NCI-H187 (cell line): ENCODE measurements at regions not wholly inside any gene's neighbourhood (a gene's known extent, or its start where the extent isn't known, plus 50 kb on each side); places are given as distances from the start of the nearest gene placed in this dataset.

Source experiments
- DNase-seq, 2 experiments: peaks; one replicate each; lab custom pipeline; 2025; lab: John Stamatoyannopoulos, UW

DNA sequence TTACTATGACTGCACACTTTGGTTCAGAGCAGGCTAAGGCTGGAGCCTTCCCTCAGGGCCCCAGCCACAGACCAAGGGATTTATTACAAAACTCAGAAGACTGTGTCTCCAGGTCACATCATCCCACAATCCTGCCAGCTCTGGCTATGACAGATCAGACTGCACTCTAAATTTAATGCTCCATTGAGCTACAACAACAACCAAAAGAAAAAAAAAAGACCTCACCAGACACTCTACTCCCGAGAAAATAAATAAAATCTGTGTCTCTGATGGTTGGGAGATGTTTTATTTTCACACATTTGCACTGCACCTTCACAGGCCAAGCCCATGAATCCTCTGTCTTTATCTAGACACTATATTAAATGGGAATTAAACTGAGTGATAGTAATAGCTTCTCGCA lies 50.8 kb upstream of the CTNNB1 start:
- DNase-seq, result no peak

DNA sequence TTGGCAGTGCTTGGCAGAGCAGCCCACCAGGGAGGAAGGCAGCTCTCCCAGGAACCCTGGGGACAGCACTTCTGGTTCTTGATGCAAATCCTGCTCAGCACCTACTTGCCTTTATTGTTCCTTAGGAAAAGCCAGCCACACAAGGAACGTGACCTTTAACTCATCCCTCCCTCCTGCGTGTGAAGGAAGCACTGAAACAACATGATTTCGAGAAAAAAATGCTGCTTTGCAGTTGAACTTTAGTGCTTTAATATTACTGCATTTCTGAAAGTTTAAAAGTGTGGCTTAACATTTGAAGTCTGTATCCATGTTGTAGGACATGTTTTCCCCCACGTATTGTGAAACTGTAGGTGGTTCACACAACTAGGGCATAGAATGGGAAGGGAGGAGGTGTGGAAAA lies 50.4 kb upstream of the CTNNB1 start:
- no peak for DNase-seq
